Progenitor cell of endocrine pancreas (in vitro differentiated cells): ENCODE measurements at regions not wholly inside any gene's neighbourhood (a gene's known extent, or its start where the extent isn't known, plus 50 kb on each side); places are given as distances from the start of the nearest gene placed in this dataset.

Experiments used
- DNase-seq: peaks from one replicate; pipeline ENCODE4 v3.0.0; 2021; ENCODE audit warnings: low spot score; ENCODE audit not compliant: unreplicated experiment
- H3K27ac Mint-ChIP-seq: 2 replicates; pipeline ENCODE4 v1.8.0; 2021; ENCODE audit warnings: mild to moderate bottlenecking, moderate library complexity, mixed read lengths
- H3K27me3 Mint-ChIP-seq: 2 replicates; pipeline ENCODE4 v1.8.0; 2021; ENCODE audit warnings: mixed read lengths
- H3K36me3 Mint-ChIP-seq: 2 replicates; pipeline ENCODE4 v1.8.0; 2022; ENCODE audit warnings: mixed read lengths; ENCODE audit not compliant: insufficient read depth
- H3K4me1 Mint-ChIP-seq: 2 replicates; pipeline ENCODE4 v1.8.0; 2021; ENCODE audit warnings: low read depth, mixed read lengths
- H3K4me3 Mint-ChIP-seq: 2 replicates; pipeline ENCODE4 v1.8.0; 2021; ENCODE audit warnings: low read depth, mild to moderate bottlenecking, moderate library complexity, mixed read lengths
- H3K9me3 Mint-ChIP-seq: 2 replicates; pipeline ENCODE4 v1.8.0; 2021; ENCODE audit warnings: low read depth, mixed read lengths
- TF ChIP-seq, protein P1 (sequence below): fragments of 200-600 bp; sonication (generic); IDR thresholded peaks from one replicate; pipeline ENCODE4 v1.5.0; 2021; ENCODE audit warnings: antibody characterized with exemption, mild to moderate bottlenecking; ENCODE audit not compliant: unreplicated experiment

DNA sequence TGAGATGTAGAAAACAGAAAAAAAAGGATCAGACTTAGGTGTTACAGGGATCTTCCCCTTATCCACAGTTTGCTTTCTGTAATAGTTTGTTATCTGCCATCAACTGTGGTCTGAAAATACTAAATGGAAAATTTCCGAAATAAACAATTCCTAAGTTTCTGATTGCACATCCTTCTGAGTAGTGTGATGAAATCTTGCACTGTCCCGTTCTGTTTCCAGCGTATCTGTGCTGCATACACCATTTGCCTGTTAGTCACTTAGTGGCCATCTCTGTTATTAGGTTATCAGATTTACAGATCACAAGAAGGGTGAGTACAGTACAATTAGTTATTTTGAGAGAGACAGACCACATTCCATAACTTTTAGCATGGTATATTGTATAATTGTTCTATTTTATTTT, 185.6 kb upstream of the CPHXL start:
- H3K9me3 Mint-ChIP-seq: peaks cover 3% of the 10 kb centered on the region
- no peaks in the 10 kb centered on the region for H3K27me3 Mint-ChIP-seq
- no peak overlapping the region for H3K27ac Mint-ChIP-seq
- no peak overlapping the region for H3K4me3 Mint-ChIP-seq
- H3K36me3 Mint-ChIP-seq: no peaks in the 10 kb centered on the region
- TF ChIP-seq, protein P1, sequence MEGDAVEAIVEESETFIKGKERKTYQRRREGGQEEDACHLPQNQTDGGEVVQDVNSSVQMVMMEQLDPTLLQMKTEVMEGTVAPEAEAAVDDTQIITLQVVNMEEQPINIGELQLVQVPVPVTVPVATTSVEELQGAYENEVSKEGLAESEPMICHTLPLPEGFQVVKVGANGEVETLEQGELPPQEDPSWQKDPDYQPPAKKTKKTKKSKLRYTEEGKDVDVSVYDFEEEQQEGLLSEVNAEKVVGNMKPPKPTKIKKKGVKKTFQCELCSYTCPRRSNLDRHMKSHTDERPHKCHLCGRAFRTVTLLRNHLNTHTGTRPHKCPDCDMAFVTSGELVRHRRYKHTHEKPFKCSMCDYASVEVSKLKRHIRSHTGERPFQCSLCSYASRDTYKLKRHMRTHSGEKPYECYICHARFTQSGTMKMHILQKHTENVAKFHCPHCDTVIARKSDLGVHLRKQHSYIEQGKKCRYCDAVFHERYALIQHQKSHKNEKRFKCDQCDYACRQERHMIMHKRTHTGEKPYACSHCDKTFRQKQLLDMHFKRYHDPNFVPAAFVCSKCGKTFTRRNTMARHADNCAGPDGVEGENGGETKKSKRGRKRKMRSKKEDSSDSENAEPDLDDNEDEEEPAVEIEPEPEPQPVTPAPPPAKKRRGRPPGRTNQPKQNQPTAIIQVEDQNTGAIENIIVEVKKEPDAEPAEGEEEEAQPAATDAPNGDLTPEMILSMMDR: no peak
- no peak for DNase-seq
- peaks cover 2% of the 10 kb centered on the region for H3K4me1 Mint-ChIP-seq

DNA sequence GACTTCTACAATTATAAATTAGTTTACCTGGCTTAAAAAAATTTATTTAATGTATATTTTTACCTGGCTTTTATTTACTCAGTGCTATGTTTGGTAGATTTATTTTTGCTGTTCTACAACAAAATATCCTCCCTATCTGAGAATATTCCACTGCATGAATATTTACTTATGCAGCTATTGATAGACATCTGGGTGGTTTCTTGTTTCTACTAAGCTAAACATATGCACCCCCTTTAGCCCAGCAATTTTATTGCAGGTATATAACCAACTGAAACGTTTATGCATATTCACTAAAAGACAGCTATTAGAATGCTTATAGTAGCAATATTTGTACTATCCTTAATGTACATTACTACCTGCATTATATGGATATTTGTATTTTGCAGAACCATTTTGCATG, 187.7 kb upstream of the CPHXL start:
- Mint-ChIP-seq H3K4me1 (peaks cover 12% of the 10 kb centered on the region), H3K9me3 (no peaks in the 10 kb centered on the region), H3K27ac (no peak overlapping the region), H3K4me3 (no peak overlapping the region), H3K36me3 (no peaks in the 10 kb centered on the region), H3K27me3 (no peaks in the 10 kb centered on the region)
- TF ChIP-seq, protein P1: no peak
- no peak for DNase-seq

DNA sequence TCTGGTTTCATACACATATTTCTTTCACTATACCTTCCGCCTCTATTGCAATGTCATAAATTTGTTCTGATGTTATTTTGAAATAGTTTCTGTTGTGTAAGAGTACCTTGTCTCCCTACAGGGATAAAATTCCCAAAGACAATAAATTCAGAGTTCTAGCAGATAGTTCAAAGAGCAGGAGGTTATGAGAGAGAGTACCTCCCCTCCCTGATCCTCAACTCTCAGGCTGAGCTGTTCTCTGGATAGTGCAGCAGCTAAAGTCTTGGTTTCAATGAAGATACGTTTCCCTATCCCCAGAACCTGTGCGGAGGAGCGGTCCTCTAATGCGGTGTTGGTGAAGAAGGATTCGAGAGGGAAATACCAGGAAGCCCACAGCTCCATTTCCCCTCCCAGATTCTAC, 190.2 kb upstream of the CPHXL start:
- peaks cover 22% of the 10 kb centered on the region for H3K4me1 Mint-ChIP-seq
- H3K27me3 Mint-ChIP-seq: no peaks in the 10 kb centered on the region
- H3K36me3 Mint-ChIP-seq: no peaks in the 10 kb centered on the region
- H3K4me3 Mint-ChIP-seq: no peak overlapping the region
- no peak for DNase-seq
- TF ChIP-seq, protein P1: no peak
- no peaks in the 10 kb centered on the region for H3K9me3 Mint-ChIP-seq
- no peak overlapping the region for H3K27ac Mint-ChIP-seq

DNA sequence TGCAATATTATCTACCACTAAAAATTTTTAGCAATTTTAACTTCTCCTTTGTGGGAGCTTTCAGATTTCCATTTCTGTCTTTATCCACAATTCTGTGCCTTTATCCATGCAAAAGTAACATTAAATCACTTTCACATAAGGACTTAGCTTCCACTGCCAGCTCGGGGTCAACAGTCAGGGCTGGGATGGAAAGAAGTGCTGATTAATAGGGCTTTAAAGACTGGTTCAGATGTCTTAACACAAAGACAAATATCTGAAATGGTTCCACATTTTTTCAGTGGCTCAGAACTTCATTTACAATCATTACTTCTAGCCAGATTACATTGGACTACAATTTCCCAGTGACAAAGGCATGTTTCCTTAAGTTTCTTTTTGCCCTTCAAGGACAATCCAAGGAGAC, 191.8 kb upstream of the CPHXL start:
- Mint-ChIP-seq H3K36me3 (no peaks in the 10 kb centered on the region), H3K27ac (no peak overlapping the region), H3K4me3 (no peak overlapping the region), H3K4me1 (peaks cover 22% of the 10 kb centered on the region), H3K9me3 (no peaks in the 10 kb centered on the region), H3K27me3 (no peaks in the 10 kb centered on the region)
- TF ChIP-seq, protein P1: no peak
- no peak for DNase-seq

DNA sequence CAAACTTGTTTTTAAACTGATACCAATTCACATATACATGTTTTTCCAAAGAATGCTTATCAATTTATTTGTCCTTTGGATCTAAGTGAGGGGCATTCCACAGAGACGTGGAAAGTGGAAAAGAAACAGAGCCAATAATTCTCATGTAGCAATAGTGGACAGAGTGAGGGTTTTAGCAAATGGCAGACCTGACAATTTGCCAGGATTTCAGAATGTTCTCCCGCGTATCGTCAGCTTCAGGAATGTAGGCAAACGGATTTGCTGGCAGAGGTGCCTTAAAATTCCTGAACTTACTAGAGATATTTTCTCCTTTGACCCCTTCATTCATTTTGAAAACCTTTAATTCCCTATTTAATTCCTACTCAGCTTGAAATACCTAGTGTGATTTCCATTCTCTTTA, 193.4 kb upstream of the CPHXL start:
- Mint-ChIP-seq H3K4me3 (no peak overlapping the region), H3K27ac (no peak overlapping the region), H3K27me3 (no peaks in the 10 kb centered on the region), H3K36me3 (no peaks in the 10 kb centered on the region), H3K4me1 (peaks cover 19% of the 10 kb centered on the region), H3K9me3 (no peaks in the 10 kb centered on the region)
- TF ChIP-seq, protein P1: no peak
- no peak for DNase-seq
